ENCODE measurements at regions not wholly inside any gene's neighbourhood (a gene's known extent, or its start where the extent isn't known, plus 50 kb on each side); places are given as distances from the start of the nearest gene placed in this dataset.

- TF ChIP-seq EZH2phosphoT487 (IDR thresholded peaks at IDR 0.05; ENCODE audit: low read depth, severe bottlenecking, unreplicated experiment) (no peak), EZH2 (IDR thresholded peaks at IDR 0.05; ENCODE audit: borderline replicate concordance) (no peak), CTCF (IDR thresholded peaks at IDR 0.05; ENCODE audit: poor library complexity) (no peak)
- no peaks in the 10 kb centered on the region for H3K9me2 ChIP-seq (replicated peaks; ENCODE audit: insufficient read depth)
- H3K27me3 ChIP-seq: no peaks in the 10 kb centered on the region
- WGBS (ENCODE audit: low lambda C conversion rate, missing lambda C conversion rate): 50% methylated on average over 2 of the region's 2 CpGs
- no peaks in the 10 kb centered on the region for H4K20me1 ChIP-seq (ENCODE audit: insufficient read depth, poor library complexity, severe bottlenecking)
- H3K4me3 ChIP-seq: no peak overlapping the region
- H2AFZ ChIP-seq: no peak overlapping the region
- H3K27ac ChIP-seq: no peak overlapping the region
- H3K4me2 ChIP-seq: no peak overlapping the region
- H3K9me3 ChIP-seq (ENCODE audit: low read depth): no peaks in the 10 kb centered on the region
- no peak for DNase-seq (ENCODE audit: low spot score)
- H3K36me3 ChIP-seq (replicated peaks; ENCODE audit: insufficient read depth, low read depth): no peaks in the 10 kb centered on the region
- H3K79me2 ChIP-seq: no peaks in the 10 kb centered on the region
- H3K4me1 ChIP-seq (ENCODE audit: insufficient read depth): peaks cover 7% of the 10 kb centered on the region
Observed at GRCh38 chr16:64773638-64774037, 348.2 kb downstream of the CDH11 start.

GRCh38 chr16:64773184-64773583 lies 348.7 kb downstream of the CDH11 start:
- Histone ChIP-seq H3K9me3 (ENCODE audit: low read depth) (no peaks in the 10 kb centered on the region), H3K36me3 (replicated peaks; ENCODE audit: insufficient read depth, low read depth) (no peaks in the 10 kb centered on the region), H3K9me2 (replicated peaks; ENCODE audit: insufficient read depth) (no peaks in the 10 kb centered on the region), H3K4me2 (no peak overlapping the region), H4K20me1 (ENCODE audit: insufficient read depth, poor library complexity, severe bottlenecking) (no peaks in the 10 kb centered on the region), H3K4me3 (no peak overlapping the region), H3K79me2 (no peaks in the 10 kb centered on the region), H2AFZ (no peak overlapping the region), H3K27ac (no peak overlapping the region), H3K4me1 (ENCODE audit: insufficient read depth) (peaks cover 7% of the 10 kb centered on the region), H3K27me3 (no peaks in the 10 kb centered on the region)
- DNase-seq (ENCODE audit: low spot score): no peak
- TF ChIP-seq EZH2 (IDR thresholded peaks at IDR 0.05; ENCODE audit: borderline replicate concordance) (no peak), CTCF (IDR thresholded peaks at IDR 0.05; ENCODE audit: poor library complexity) (no peak), EZH2phosphoT487 (IDR thresholded peaks at IDR 0.05; ENCODE audit: low read depth, severe bottlenecking, unreplicated experiment) (no peak)
- 35% methylated on average over 3 of the region's 3 CpGs for WGBS (ENCODE audit: low lambda C conversion rate, missing lambda C conversion rate)

GRCh38 chr16:64771273-64771672 lies 350.6 kb downstream of the CDH11 start:
- TF ChIP-seq EZH2 (IDR thresholded peaks at IDR 0.05; ENCODE audit: borderline replicate concordance) (no peak), EZH2phosphoT487 (IDR thresholded peaks at IDR 0.05; ENCODE audit: low read depth, severe bottlenecking, unreplicated experiment) (no peak), CTCF (IDR thresholded peaks at IDR 0.05; ENCODE audit: poor library complexity) (no peak)
- H3K4me1 ChIP-seq (ENCODE audit: insufficient read depth): peaks cover 7% of the 10 kb centered on the region
- H4K20me1 ChIP-seq (ENCODE audit: insufficient read depth, poor library complexity, severe bottlenecking): no peaks in the 10 kb centered on the region
- no peak for DNase-seq (ENCODE audit: low spot score)
- H2AFZ ChIP-seq: no peak overlapping the region
- no peak overlapping the region for H3K4me3 ChIP-seq
- H3K27ac ChIP-seq: no peak overlapping the region
- H3K9me2 ChIP-seq (replicated peaks; ENCODE audit: insufficient read depth): no peaks in the 10 kb centered on the region
- H3K36me3 ChIP-seq (replicated peaks; ENCODE audit: insufficient read depth, low read depth): no peaks in the 10 kb centered on the region
- no peak overlapping the region for H3K4me2 ChIP-seq
- H3K79me2 ChIP-seq: no peaks in the 10 kb centered on the region
- no peaks in the 10 kb centered on the region for H3K9me3 ChIP-seq (ENCODE audit: low read depth)
- no peaks in the 10 kb centered on the region for H3K27me3 ChIP-seq
- 94% methylated on average over 13 of the region's 13 CpGs for WGBS (ENCODE audit: low lambda C conversion rate, missing lambda C conversion rate)

DNA sequence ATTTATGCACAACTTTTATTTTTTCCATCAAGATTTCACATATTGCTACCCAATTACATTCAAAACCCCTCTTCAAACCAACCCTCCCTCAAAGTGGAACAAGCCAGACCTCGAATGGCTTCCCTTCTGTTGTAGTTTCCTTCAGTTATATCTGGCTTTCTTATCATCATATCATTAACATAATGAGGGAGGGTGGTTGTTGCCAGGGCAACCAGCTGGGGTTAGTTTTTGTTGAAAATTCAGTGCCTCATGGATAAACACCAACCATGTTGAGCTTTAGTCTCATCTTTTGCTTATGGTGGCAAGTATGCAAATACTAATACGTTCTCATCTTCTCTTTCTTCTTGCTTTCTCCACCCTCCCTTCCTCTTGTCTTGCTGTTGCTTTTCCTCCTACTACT lies 359.7 kb downstream of the CDH11 start:
- no peaks in the 10 kb centered on the region for H4K20me1 ChIP-seq (ENCODE audit: insufficient read depth, poor library complexity, severe bottlenecking)
- no peak for TF ChIP-seq CTCF (IDR thresholded peaks at IDR 0.05; ENCODE audit: poor library complexity)
- no peak for TF ChIP-seq EZH2phosphoT487 (IDR thresholded peaks at IDR 0.05; ENCODE audit: low read depth, severe bottlenecking, unreplicated experiment)
- TF ChIP-seq EZH2 (IDR thresholded peaks at IDR 0.05; ENCODE audit: borderline replicate concordance): no peak
- DNase-seq (ENCODE audit: low spot score): no peak
- no peaks in the 10 kb centered on the region for H3K36me3 ChIP-seq (replicated peaks; ENCODE audit: insufficient read depth, low read depth)
- H3K79me2 ChIP-seq: no peaks in the 10 kb centered on the region
- no peaks in the 10 kb centered on the region for H3K4me1 ChIP-seq (ENCODE audit: insufficient read depth)
- no peaks in the 10 kb centered on the region for H3K9me2 ChIP-seq (replicated peaks; ENCODE audit: insufficient read depth)
- no peak overlapping the region for H3K4me2 ChIP-seq
- H3K9me3 ChIP-seq (ENCODE audit: low read depth): no peaks in the 10 kb centered on the region
- H3K27ac ChIP-seq: no peak overlapping the region
- H3K27me3 ChIP-seq: no peaks in the 10 kb centered on the region
- H2AFZ ChIP-seq: no peak overlapping the region
- 71% methylated on average over 2 of the region's 2 CpGs for WGBS (ENCODE audit: low lambda C conversion rate, missing lambda C conversion rate)
- H3K4me3 ChIP-seq: no peak overlapping the region
